ENCODE measurements at regions not wholly inside any gene's neighbourhood (a gene's known extent, or its start where the extent isn't known, plus 50 kb on each side); places are given as distances from the start of the nearest gene placed in this dataset.
"Not testable (repeated sequence)": the region's sequence is repeated elsewhere in the genome, so short reads cannot be mapped to it uniquely, and the experiment has no call there.

DNA sequence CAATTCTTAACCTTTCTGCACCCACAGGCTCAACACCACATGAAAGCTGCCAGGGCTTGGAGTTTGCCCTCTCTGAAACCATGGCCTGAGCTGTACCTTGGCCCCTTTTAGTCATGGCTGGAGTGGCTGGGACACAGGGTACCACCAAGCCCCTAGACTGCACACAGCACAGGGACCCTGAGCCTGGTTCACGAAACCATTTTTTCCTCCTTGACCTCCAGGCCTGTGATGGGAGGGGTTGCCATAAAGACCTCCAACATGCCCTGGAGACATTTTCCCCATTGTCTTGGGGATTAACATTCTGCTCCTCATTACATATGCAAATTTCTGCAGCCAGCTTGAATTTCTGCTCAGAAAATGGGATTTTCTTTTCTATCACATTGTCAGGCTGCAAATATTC is 113.4 kb downstream of the XPNPEP1 start:
- ATAC-seq (ENCODE audit: low FRiP score), result not testable (repeated sequence)
- 71 to 78% methylated on average over 1 of the region's 1 CpG for WGBS, 2 donors

GRCh38 chr10:109801191-109801590 is 122.1 kb downstream of the XPNPEP1 start:
- DNase-seq; H3K4me1 ChIP-seq (ENCODE audit: control insufficient read depth in 1 of 2, insufficient read depth in 2 of 2, low read length in 2 of 2); intact Hi-C loops (cut with DNase I); H3K36me3 ChIP-seq (ENCODE audit: control insufficient read depth in 1 of 2, insufficient read depth in 2 of 2, low read length in 1 of 2); ATAC-seq (ENCODE audit: low FRiP score); H3K4me3 ChIP-seq (ENCODE audit: low read length in 2 of 2); H3K9me3 ChIP-seq (ENCODE audit: control insufficient read depth, low read length); H3K27ac ChIP-seq (ENCODE audit: low read depth in 1 of 2, low read length in 2 of 2); H3K27me3 ChIP-seq (ENCODE audit: control insufficient read depth in 1 of 2, insufficient read depth in 2 of 2, low read length in 1 of 2): not testable (repeated sequence)
- WGBS, 2 donors, result 84 to 87% methylated on average over 13 to 14 of the region's 14 CpGs

More for the DNA sequence above, 113.4 kb downstream of the XPNPEP1 start:
- intact Hi-C loops (cut with DNase I); H3K4me3 ChIP-seq (ENCODE audit: low read length in 2 of 2); H3K9me3 ChIP-seq (ENCODE audit: control insufficient read depth, low read length); H3K27me3 ChIP-seq (ENCODE audit: control insufficient read depth in 1 of 2, insufficient read depth in 2 of 2, low read length in 1 of 2); H3K4me1 ChIP-seq (ENCODE audit: control insufficient read depth in 1 of 2, insufficient read depth in 2 of 2, low read length in 2 of 2); DNase-seq; H3K27ac ChIP-seq (ENCODE audit: low read depth in 1 of 2, low read length in 2 of 2); H3K36me3 ChIP-seq (ENCODE audit: control insufficient read depth in 1 of 2, insufficient read depth in 2 of 2, low read length in 1 of 2): not testable (repeated sequence)

- Histone ChIP-seq H3K36me3 (ENCODE audit: control insufficient read depth in 1 of 2, insufficient read depth in 2 of 2, low read length in 1 of 2) (no peaks in the 10 kb centered on the region), H3K27me3 (ENCODE audit: control insufficient read depth in 1 of 2, insufficient read depth in 2 of 2, low read length in 1 of 2) (no peaks in the 10 kb centered on the region), H3K4me1 (ENCODE audit: control insufficient read depth in 1 of 2, insufficient read depth in 2 of 2, low read length in 2 of 2) (no peaks in the 10 kb centered on the region), H3K9me3 (ENCODE audit: control insufficient read depth, low read length) (no peaks in the 10 kb centered on the region), H3K4me3 (ENCODE audit: low read length in 2 of 2) (no peak overlapping the region), H3K27ac (ENCODE audit: low read depth in 1 of 2, low read length in 2 of 2) (no peak overlapping the region)
- WGBS, 2 donors, result 57 to 66% methylated on average over 4 of the region's 4 CpGs
- no peak for DNase-seq
- ATAC-seq (ENCODE audit: low FRiP score), result no peak
- intact Hi-C loops (cut with DNase I), result no loop called here
Observed at GRCh38 chr10:109790647-109791046, 132.7 kb downstream of the XPNPEP1 start.

- no peaks in the 10 kb centered on the region for H3K36me3 ChIP-seq (ENCODE audit: control insufficient read depth in 1 of 2, insufficient read depth in 2 of 2, low read length in 1 of 2)
- no peaks in the 10 kb centered on the region for H3K27me3 ChIP-seq (ENCODE audit: control insufficient read depth in 1 of 2, insufficient read depth in 2 of 2, low read length in 1 of 2)
- intact Hi-C loops (cut with DNase I), result no loop called here
- no peak for DNase-seq
- 60 to 64% methylated on average over 3 of the region's 3 CpGs for WGBS, 2 donors
- H3K27ac ChIP-seq (ENCODE audit: low read depth in 1 of 2, low read length in 2 of 2), result no peak overlapping the region
- peaks cover 1% of the 10 kb centered on the region for H3K9me3 ChIP-seq (ENCODE audit: control insufficient read depth, low read length)
- ATAC-seq (ENCODE audit: low FRiP score), result no peak
- H3K4me1 ChIP-seq (ENCODE audit: control insufficient read depth in 1 of 2, insufficient read depth in 2 of 2, low read length in 2 of 2), result no peaks in the 10 kb centered on the region
- no peak overlapping the region for H3K4me3 ChIP-seq (ENCODE audit: low read length in 2 of 2)
Observed at GRCh38 chr10:109784236-109784635, 139.1 kb downstream of the XPNPEP1 start.

GRCh38 chr10:109783286-109783685 is 140.0 kb downstream of the XPNPEP1 start:
- Histone ChIP-seq H3K36me3 (ENCODE audit: control insufficient read depth in 1 of 2, insufficient read depth in 2 of 2, low read length in 1 of 2) (no peaks in the 10 kb centered on the region), H3K27ac (ENCODE audit: low read depth in 1 of 2, low read length in 2 of 2) (no peak overlapping the region), H3K9me3 (ENCODE audit: control insufficient read depth, low read length) (peaks cover 1% of the 10 kb centered on the region), H3K27me3 (ENCODE audit: control insufficient read depth in 1 of 2, insufficient read depth in 2 of 2, low read length in 1 of 2) (no peaks in the 10 kb centered on the region), H3K4me1 (ENCODE audit: control insufficient read depth in 1 of 2, insufficient read depth in 2 of 2, low read length in 2 of 2) (no peaks in the 10 kb centered on the region), H3K4me3 (ENCODE audit: low read length in 2 of 2) (no peak overlapping the region)
- no peak for DNase-seq
- ATAC-seq (ENCODE audit: low FRiP score), result no peak
- intact Hi-C loops (cut with DNase I), result no loop called here
- WGBS, 2 donors, result 84 to 86% methylated on average over 5 of the region's 5 CpGs

GRCh38 chr10:109780997-109781396 is 142.3 kb downstream of the XPNPEP1 start:
- ATAC-seq (ENCODE audit: low FRiP score), result no peak

DNA sequence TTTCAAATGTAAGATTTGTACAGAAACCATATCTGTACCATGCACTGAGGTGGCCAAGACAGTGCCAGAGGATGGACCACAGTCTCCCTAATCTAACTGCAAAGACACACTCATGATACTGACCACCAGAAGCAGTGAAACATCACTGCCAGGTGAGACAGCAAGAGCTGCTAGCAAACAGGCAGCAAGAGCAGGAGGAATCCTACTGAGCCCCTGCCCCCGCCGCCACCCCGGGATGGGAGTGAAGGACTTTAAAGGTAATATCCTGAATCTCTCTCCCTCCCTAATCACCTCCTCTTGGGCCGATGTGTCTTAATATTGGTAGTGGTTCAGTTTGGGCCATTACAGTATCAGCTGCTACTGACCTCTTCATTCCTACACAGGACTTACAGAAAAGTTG is 144.3 kb downstream of the XPNPEP1 start:
- Histone ChIP-seq H3K27ac (ENCODE audit: low read depth in 1 of 2, low read length in 2 of 2) (no peak overlapping the region), H3K4me1 (ENCODE audit: control insufficient read depth in 1 of 2, insufficient read depth in 2 of 2, low read length in 2 of 2) (no peaks in the 10 kb centered on the region), H3K27me3 (ENCODE audit: control insufficient read depth in 1 of 2, insufficient read depth in 2 of 2, low read length in 1 of 2) (no peaks in the 10 kb centered on the region), H3K9me3 (ENCODE audit: control insufficient read depth, low read length) (peaks cover 1% of the 10 kb centered on the region), H3K36me3 (ENCODE audit: control insufficient read depth in 1 of 2, insufficient read depth in 2 of 2, low read length in 1 of 2) (no peaks in the 10 kb centered on the region), H3K4me3 (ENCODE audit: low read length in 2 of 2) (no peak overlapping the region)
- WGBS, 2 donors, result 86 to 88% methylated on average over 4 of the region's 4 CpGs
- DNase-seq (no peak), ATAC-seq (ENCODE audit: low FRiP score) (no peak)
- intact Hi-C loops (cut with DNase I), result no loop called here

More at GRCh38 chr10:109780997-109781396, 142.3 kb downstream of the XPNPEP1 start:
- DNase-seq, result no peak
- peaks cover 2% of the 10 kb centered on the region for H3K9me3 ChIP-seq (ENCODE audit: control insufficient read depth, low read length)
- no peaks in the 10 kb centered on the region for H3K36me3 ChIP-seq (ENCODE audit: control insufficient read depth in 1 of 2, insufficient read depth in 2 of 2, low read length in 1 of 2)
- no peaks in the 10 kb centered on the region for H3K27me3 ChIP-seq (ENCODE audit: control insufficient read depth in 1 of 2, insufficient read depth in 2 of 2, low read length in 1 of 2)
- intact Hi-C loops (cut with DNase I), result no loop called here
- H3K4me3 ChIP-seq (ENCODE audit: low read length in 2 of 2), result no peak overlapping the region
- no peaks in the 10 kb centered on the region for H3K4me1 ChIP-seq (ENCODE audit: control insufficient read depth in 1 of 2, insufficient read depth in 2 of 2, low read length in 2 of 2)
- no peak overlapping the region for H3K27ac ChIP-seq (ENCODE audit: low read depth in 1 of 2, low read length in 2 of 2)

GRCh38 chr10:109774121-109774440 is 149.2 kb downstream of the XPNPEP1 start:
- WGBS, 2 donors, result 47 to 52% methylated on average over 2 of the region's 2 CpGs
- Histone ChIP-seq H3K4me3 (ENCODE audit: low read length in 2 of 2) (no peak overlapping the region), H3K4me1 (ENCODE audit: control insufficient read depth in 1 of 2, insufficient read depth in 2 of 2, low read length in 2 of 2) (no peaks in the 10 kb centered on the region), H3K9me3 (ENCODE audit: control insufficient read depth, low read length) (peaks cover 1% of the 10 kb centered on the region), H3K36me3 (ENCODE audit: control insufficient read depth in 1 of 2, insufficient read depth in 2 of 2, low read length in 1 of 2) (no peaks in the 10 kb centered on the region), H3K27ac (ENCODE audit: low read depth in 1 of 2, low read length in 2 of 2) (no peak overlapping the region), H3K27me3 (ENCODE audit: control insufficient read depth in 1 of 2, insufficient read depth in 2 of 2, low read length in 1 of 2) (no peaks in the 10 kb centered on the region)
- DNase-seq (no peak), ATAC-seq (ENCODE audit: low FRiP score) (no peak)
- intact Hi-C loops (cut with DNase I), result loop anchor here in 1 of 2 donors (5.0 kb wide), 1 partner anchor 362 kb away; no protein-coding TSS in a partner anchor

- DNase-seq, result no peak
- Histone ChIP-seq H3K4me3 (ENCODE audit: low read length in 2 of 2) (no peak overlapping the region), H3K4me1 (ENCODE audit: control insufficient read depth in 1 of 2, insufficient read depth in 2 of 2, low read length in 2 of 2) (no peaks in the 10 kb centered on the region), H3K9me3 (ENCODE audit: control insufficient read depth, low read length) (peaks cover 1% of the 10 kb centered on the region), H3K36me3 (ENCODE audit: control insufficient read depth in 1 of 2, insufficient read depth in 2 of 2, low read length in 1 of 2) (no peaks in the 10 kb centered on the region), H3K27me3 (ENCODE audit: control insufficient read depth in 1 of 2, insufficient read depth in 2 of 2, low read length in 1 of 2) (no peaks in the 10 kb centered on the region), H3K27ac (ENCODE audit: low read depth in 1 of 2, low read length in 2 of 2) (no peak overlapping the region)
- intact Hi-C loops (cut with DNase I), result loop anchor here in 1 of 2 donors (5.0 kb wide), 1 partner anchor 361 kb away; no protein-coding TSS in a partner anchor
- no peak for ATAC-seq (ENCODE audit: low FRiP score)
- 68 to 71% methylated on average over 8 of the region's 8 CpGs for WGBS, 2 donors
Observed at GRCh38 chr10:109773288-109774120, 149.8 kb downstream of the XPNPEP1 start.
